HepG2 (cell line): ENCODE measurements at regions not wholly inside any gene's neighbourhood (a gene's known extent, or its start where the extent isn't known, plus 50 kb on each side); places are given as distances from the start of the nearest gene placed in this dataset.

Source experiments
- ATAC-seq: fragments of 200-7000 bp; cut with Tn5 transposase; 3 replicates; pipeline ENCODE4 v1.9.1; 2020; ENCODE audit warnings: mild to moderate bottlenecking, moderate library complexity
- BruUV-seq: library from RNA; stranded (reverse); fragments of 400-500 nt; replicated peaks from 2 replicates; lab custom pipeline; 2021; lab: Mats Ljungman, UMichigan
- CTCF ChIA-PET: fragments of 300-600 bp; formaldehyde crosslinking; extraction: SDS; loops from one replicate; lab custom pipeline; 2021; ENCODE audit warnings: low total read pairs, inconsistent platforms, low intra/inter-chr PET ratio; lab: Yijun Ruan, JAX
- POLR2A ChIA-PET: fragments of 350-600 bp; sonication (Branson Sonifier 250); formaldehyde crosslinking; loops from one replicate; lab custom pipeline; 2020; ENCODE audit warnings: antibody characterized with exemption, inconsistent platforms; lab: Yijun Ruan, JAX
- DNase-seq: peaks from one replicate; pipeline ENCODE4 v3.0.0-alpha.2; 2015; ENCODE audit warnings: low spot score
- FAIRE-seq: peaks from 3 replicates; lab custom pipeline; 2011; peaks lifted over from hg19 to GRCh38; lab: Jason Lieb, UNC
- H2AFZ ChIP-seq: one replicate; pipeline ENCODE4 v1.6.1; 2011; ENCODE audit warnings: low read length, inconsistent platforms
- H3K27ac ChIP-seq: fragments of 300-600 bp; 3 replicates; pipeline ENCODE4 v1.8.0; 2011; ENCODE audit warnings: mixed run types, mild to moderate bottlenecking, mixed read lengths, low read length, inconsistent platforms; ENCODE audit not compliant: insufficient read depth; ENCODE audit errors: extremely low read length
- H3K27me3 ChIP-seq, 2 experiments: fragments of 200-600 bp in 1 of 2; 2 replicates in 1 of 2; 3 replicates in 1 of 2; pipeline versions ENCODE4 v1.6.0 to v1.8.0; 2011; ENCODE audit warnings: low read length in 2 of 2, mild to moderate bottlenecking in 2 of 2, moderate library complexity in 2 of 2, inconsistent platforms in 1 of 2; ENCODE audit not compliant: insufficient read depth in 2 of 2, control insufficient read depth in 1 of 2
- H3K36me3 ChIP-seq, 2 experiments: fragments of 200-600 bp in 1 of 2; replicated peaks in 1 of 2; 2 replicates in 1 of 2; 3 replicates in 1 of 2; pipeline versions ENCODE4 v1.5.1 to v1.8.0; 2011; ENCODE audit warnings: low read length in 2 of 2, inconsistent platforms in 1 of 2; ENCODE audit not compliant: insufficient read depth in 2 of 2, control insufficient read depth in 1 of 2
- H3K4me1 ChIP-seq: 2 replicates; pipeline ENCODE4 v1.5.1; 2012; ENCODE audit warnings: low read length, inconsistent platforms; ENCODE audit not compliant: insufficient read depth
- H3K4me2 ChIP-seq: 2 replicates; pipeline ENCODE4 v1.6.0; 2011; ENCODE audit warnings: low read depth, low read length, inconsistent platforms
- H3K4me3 ChIP-seq, 3 experiments: fragments of 200-600 bp in 1 of 3; sonication (generic), shearing (Covaris generic) in 1 of 3; replicated peaks in 1 of 3; 2 replicates each; pipeline ENCODE4 v1.5.1; 2011 to 2016; ENCODE audit warnings: low read length in 3 of 3, inconsistent platforms in 2 of 3, low read depth in 2 of 3, mild to moderate bottlenecking in 2 of 3, control low read depth in 1 of 3, mixed read lengths in 1 of 3; ENCODE audit not compliant: insufficient read depth in 1 of 3
- H3K79me2 ChIP-seq: one replicate; pipeline ENCODE4 v1.6.1; 2011; ENCODE audit warnings: low read length, inconsistent platforms; ENCODE audit not compliant: insufficient read depth
- H3K9ac ChIP-seq: 2 replicates; pipeline ENCODE4 v1.6.0; 2011; ENCODE audit warnings: mild to moderate bottlenecking, low read depth, low read length, inconsistent platforms; ENCODE audit not compliant: insufficient read depth
- H3K9me3 ChIP-seq: 2 replicates; pipeline ENCODE4 v1.5.1; 2012; ENCODE audit warnings: mild to moderate bottlenecking, low read length
- H4K20me1 ChIP-seq: 2 replicates; pipeline ENCODE4 v1.6.0; 2011; ENCODE audit warnings: inconsistent platforms, mild to moderate bottlenecking, low read length, moderate library complexity; ENCODE audit not compliant: insufficient read depth
- BCL3 ChIP-seq: sonication (generic); formaldehyde crosslinking; IDR thresholded peaks from 2 replicates; pipeline ENCODE4 v1.5.1; 2020; ENCODE audit warnings: mild to moderate bottlenecking, missing genetic modification reagents, moderate library complexity
- CHD2 ChIP-seq: IDR thresholded peaks from 2 replicates; pipeline ENCODE4 v1.6.1; 2011; ENCODE audit warnings: low read depth, low read length, improper control_type of control experiment
- ERF ChIP-seq: IDR thresholded peaks from 2 replicates; pipeline ENCODE4 v1.6.1; 2018; ENCODE audit warnings: missing biosample characterization, missing genetic modification reagents
- KLF11 ChIP-seq: IDR thresholded peaks from 2 replicates; pipeline ENCODE4 v1.6.1; 2016; ENCODE audit warnings: missing compliant biosample characterization
- MIXL1 ChIP-seq: IDR thresholded peaks from 2 replicates; pipeline ENCODE4 v1.6.1; 2016
- NAIF1 ChIP-seq: sonication (generic); formaldehyde crosslinking; IDR thresholded peaks from 2 replicates; pipeline ENCODE4 v1.5.0; 2020; ENCODE audit warnings: mild to moderate bottlenecking, missing genetic modification reagents, borderline replicate concordance
- PHF8 ChIP-seq: sonication (generic); formaldehyde crosslinking; IDR thresholded peaks from 2 replicates; pipeline ENCODE4 v1.5.0; 2020; ENCODE audit warnings: missing genetic modification reagents
- PITX1 ChIP-seq: sonication (generic); formaldehyde crosslinking; IDR thresholded peaks from 2 replicates; pipeline ENCODE4 v1.5.1; 2020; ENCODE audit warnings: mild to moderate bottlenecking, missing genetic modification reagents
- SNAPC2 ChIP-seq: sonication (generic); formaldehyde crosslinking; IDR thresholded peaks from 2 replicates; pipeline ENCODE4 v1.8.1; 2022; ENCODE audit warnings: mild to moderate bottlenecking, missing genetic modification reagents
- XRCC5 ChIP-seq: fragments of 200-400 bp; formaldehyde crosslinking; optimal IDR thresholded peaks from 2 replicates; pipeline ENCODE3; 2017; ENCODE audit warnings: mild to moderate bottlenecking, low read length
- ZFP41 ChIP-seq: sonication (generic); formaldehyde crosslinking; IDR thresholded peaks from 2 replicates; pipeline ENCODE4 v1.4.0; 2020; ENCODE audit warnings: mild to moderate bottlenecking, missing genetic modification reagents, borderline replicate concordance
- ZFP91 ChIP-seq: sonication (generic); formaldehyde crosslinking; IDR thresholded peaks from 2 replicates; pipeline ENCODE4 v1.9.0; 2022; ENCODE audit warnings: missing genetic modification reagents, mild to moderate bottlenecking, borderline replicate concordance
- ZMYM4 ChIP-seq: sonication (generic); formaldehyde crosslinking; IDR thresholded peaks from 2 replicates; pipeline ENCODE4 v1.8.1; 2023; ENCODE audit warnings: mild to moderate bottlenecking, missing genetic modification reagents
- ZNF432 ChIP-seq: sonication (generic); formaldehyde crosslinking; IDR thresholded peaks from 2 replicates; pipeline ENCODE4 v1.5.0; 2020; ENCODE audit warnings: missing genetic modification reagents, mild to moderate bottlenecking, borderline replicate concordance
- ZNF619 ChIP-seq: sonication (generic); formaldehyde crosslinking; IDR thresholded peaks from 2 replicates; pipeline ENCODE4 v1.4.0; 2020; ENCODE audit warnings: mild to moderate bottlenecking, missing genetic modification reagents
- WGBS: methylation state at CpG from one replicate; pipeline ENCODE4 v1.1.6; 2017; ENCODE audit warnings: low lambda C conversion rate; 5-methylcytosine and 5-hydroxymethylcytosine counted together
- in situ Hi-C: cut with HindIII; loops from 2 replicates; pipeline ENCODE4 v1.10.0; 2017; ENCODE audit warnings: low pct_unique_long_range_greater_than_20kb; ENCODE audit not compliant: extremely low pct_ligation_motif_present
- intact Hi-C: fragments of 100-400 bp; cut with micrococcal nuclease; formaldehyde crosslinking; loops from one replicate; pipeline ENCODE4 v1.10.0; 2022; ENCODE audit not compliant: unreplicated experiment

- Histone ChIP-seq H3K4me1 (0 out of 2 replicates have a peak, but pooled peaks cover 5% of the 10 kb centered on the region), H3K36me3 (no peaks in the 10 kb centered on the region), H4K20me1 (no peaks in the 10 kb centered on the region), H3K9ac (no peak overlapping the region), H3K79me2 (no peaks in the 10 kb centered on the region), H3K9me3 (no peaks in the 10 kb centered on the region), H3K4me2 (peak overlapping the region; percentile 57), H2AFZ (peak overlapping the region; percentile 28), H3K27ac (no peak overlapping the region), H3K4me3 (no peak overlapping the region), H3K27me3 (no peaks in the 10 kb centered on the region; a peak in 2 of 5 replicates)
- no peak for FAIRE-seq
- peak; percentile 20; the same call in 2 of the 3 replicates for ATAC-seq
- BruUV-seq = no TSS peak
- no peak for TF ChIP-seq NAIF1 (CRISPR knock-in tag)
- no peak for TF ChIP-seq CHD2
- 31% methylated on average over 2 of the region's 2 CpGs for WGBS
- ChIA-PET CTCF (interaction anchor here (0.7 to 1.9 kb wide), 2 partner anchors 252 to 263 kb away, joined by 3 to 15 read pairs; no protein-coding TSS in a partner anchor), POLR2A (interaction anchor here (1.0 to 1.3 kb wide), 2 partner anchors 252 to 272 kb away, joined by 3 to 5 read pairs; no protein-coding TSS in a partner anchor)
- intact Hi-C loops = loop anchor here (1.0 to 10.0 kb wide), 4 partner anchors 139 to 441 kb away; no protein-coding TSS in a partner anchor
- in situ Hi-C loops = loop anchor here (5.0 to 25.0 kb wide), 2 partner anchors 251 to 451 kb away; partner anchors contain the start of genes KLLN, PAPSS2 and PTEN
- no peak for DNase-seq
These were observed 250.3 kb downstream of the PTEN start for GRCh38 chr10:88113657-88114272.

- Histone ChIP-seq H3K9ac (no peak overlapping the region), H3K36me3 (no peaks in the 10 kb centered on the region), H2AFZ (peak overlapping the region; percentile 28), H3K27ac (no peak overlapping the region), H3K9me3 (no peaks in the 10 kb centered on the region), H4K20me1 (no peaks in the 10 kb centered on the region), H3K4me2 (peak overlapping the region; percentile 57), H3K27me3 (no peaks in the 10 kb centered on the region; a peak in 2 of 5 replicates), H3K4me1 (0 out of 2 replicates have a peak, but pooled peaks cover 5% of the 10 kb centered on the region), H3K79me2 (no peaks in the 10 kb centered on the region), H3K4me3 (no peak overlapping the region)
- BruUV-seq = no TSS peak
- WGBS = 2% methylated on average over 6 of the region's 7 CpGs
- peak; percentile 44 for DNase-seq
- peak; percentile 78 for FAIRE-seq
- POLR2A ChIA-PET = interaction anchor here (1.0 to 1.3 kb wide), 2 partner anchors 252 to 272 kb away, joined by 3 to 5 read pairs; no protein-coding TSS in a partner anchor
- CTCF ChIA-PET = interaction anchor here (0.7 to 1.9 kb wide), 3 partner anchors 253 to 264 kb away, joined by 3 to 15 read pairs (median 3); no protein-coding TSS in a partner anchor
- ATAC-seq = peak; percentile 98
- in situ Hi-C loops = loop anchor here (5.0 to 25.0 kb wide), 2 partner anchors 252 to 452 kb away; partner anchors contain the start of genes KLLN, PAPSS2 and PTEN
- intact Hi-C loops = loop anchor here (1.0 to 10.0 kb wide), 4 partner anchors 140 to 440 kb away; no protein-coding TSS in a partner anchor
- TF ChIP-seq ZNF432 (CRISPR knock-in tag) (no peak), XRCC5 (peak; percentile 50), KLF11 (no peak), SNAPC2 (CRISPR knock-in tag) (no peak), ZMYM4 (CRISPR knock-in tag) (peak; percentile 45; the same call in 1 of the 2 replicates), ZFP91 (CRISPR knock-in tag) (peak; percentile 35; the same call in 1 of the 2 replicates), ZNF619 (CRISPR knock-in tag) (no peak), ZFP41 (CRISPR knock-in tag) (no peak), PITX1 (0 out of 2 replicates have a peak, but pooled peaks have one; percentile 43), BCL3 (CRISPR knock-in tag) (no peak), PHF8 (no peak), MIXL1 (0 out of 2 replicates have a peak, but pooled peaks have one; percentile 30), ERF (0 out of 2 replicates have a peak, but pooled peaks have one; percentile 26)
These were observed 250.9 kb downstream of the PTEN start for GRCh38 chr10:88114368-88114767.
